GM23338 (cell line): ENCODE measurements at regions not wholly inside any gene's neighbourhood (a gene's known extent, or its start where the extent isn't known, plus 50 kb on each side); places are given as distances from the start of the nearest gene placed in this dataset.

Source experiments
- ATAC-seq: fragments of 200-7000 bp; cut with Tn5 transposase; 3 replicates; pipeline ENCODE4 v1.9.1; 2020
- DNase-seq: peaks from one replicate; pipeline ENCODE4 v3.0.0-alpha.2; 2015; ENCODE audit warnings: low spot score
- H2AFZ ChIP-seq: fragments of 200-600 bp; sonication (generic); 2 replicates; pipeline ENCODE4 v1.8.0; 2016; ENCODE audit warnings: antibody characterized with exemption, mild to moderate bottlenecking, moderate library complexity
- H3F3A ChIP-seq: fragments of 200-600 bp; sonication (generic); replicated peaks from 2 replicates; pipeline ENCODE4 v1.8.0; 2017; ENCODE audit warnings: antibody characterized with exemption, mixed run types, low read depth
- H3K27ac ChIP-seq: fragments of 200-600 bp; sonication (generic); 2 replicates; pipeline ENCODE4 v1.6.1; 2016; ENCODE audit warnings: low read depth
- H3K27me3 ChIP-seq: fragments of 200-600 bp; sonication (generic); 2 replicates; pipeline ENCODE4 v1.8.0; 2016; ENCODE audit warnings: mild to moderate bottlenecking, mixed run types, moderate library complexity; ENCODE audit not compliant: insufficient read depth
- H3K36me3 ChIP-seq: fragments of 200-600 bp; sonication (generic); 2 replicates; pipeline ENCODE4 v1.8.0; 2016; ENCODE audit warnings: mild to moderate bottlenecking; ENCODE audit not compliant: insufficient read depth
- H3K4me1 ChIP-seq: fragments of 200-600 bp; sonication (generic); 2 replicates; pipeline ENCODE4 v1.8.0; 2016; ENCODE audit warnings: mild to moderate bottlenecking, moderate library complexity; ENCODE audit not compliant: insufficient read depth
- H3K4me2 ChIP-seq: fragments of 200-600 bp; sonication (generic); 2 replicates; pipeline ENCODE4 v1.7.1; 2017; ENCODE audit warnings: mixed run types
- H3K4me3 ChIP-seq: fragments of 200-600 bp; sonication (generic); 2 replicates; pipeline ENCODE4 v1.6.1; 2016; ENCODE audit warnings: mixed run types
- H3K79me2 ChIP-seq: fragments of 200-600 bp; sonication (generic); replicated peaks from 2 replicates; pipeline ENCODE4 v1.8.0; 2017; ENCODE audit warnings: mild to moderate bottlenecking; ENCODE audit not compliant: insufficient read depth
- H3K9me2 ChIP-seq: fragments of 200-600 bp; sonication (generic); 2 replicates; pipeline ENCODE4 v1.8.0; 2017; ENCODE audit not compliant: insufficient read depth
- H4K20me1 ChIP-seq: fragments of 200-600 bp; sonication (generic); replicated peaks from 2 replicates; pipeline ENCODE4 v1.8.0; 2017; ENCODE audit warnings: mild to moderate bottlenecking; ENCODE audit not compliant: insufficient read depth
- H3K27ac Mint-ChIP-seq: 2 replicates; pipeline ENCODE4 v1.8.0; 2020; ENCODE audit warnings: inconsistent platforms, mild to moderate bottlenecking, moderate library complexity, mixed read lengths
- H3K27me3 Mint-ChIP-seq: 3 replicates; pipeline ENCODE4 v1.8.0; 2022; ENCODE audit warnings: low read depth, mild to moderate bottlenecking, moderate library complexity, mixed read lengths, inconsistent platforms; ENCODE audit not compliant: insufficient read depth, poor library complexity
- H3K36me3 Mint-ChIP-seq: 3 replicates; pipeline ENCODE4 v1.8.0; 2021; ENCODE audit warnings: low read depth, mild to moderate bottlenecking, inconsistent platforms, moderate library complexity, mixed read lengths
- H3K4me1 Mint-ChIP-seq: 3 replicates; pipeline ENCODE4 v1.8.0; 2020; ENCODE audit warnings: mild to moderate bottlenecking, inconsistent platforms, mixed read lengths
- H3K4me3 Mint-ChIP-seq: 3 replicates; pipeline ENCODE4 v1.8.0; 2021; ENCODE audit warnings: moderate library complexity, mild to moderate bottlenecking, inconsistent platforms, mixed read lengths
- H3K9me3 Mint-ChIP-seq: 3 replicates; pipeline ENCODE4 v1.8.0; 2020; ENCODE audit warnings: moderate library complexity, mild to moderate bottlenecking, inconsistent platforms, mixed read lengths
- CREB1 ChIP-seq: fragments of 250-450 bp; sonication (Bioruptor Pico); IDR thresholded peaks from 2 replicates; pipeline ENCODE4 v1.5.0; 2020; ENCODE audit warnings: low read depth, mild to moderate bottlenecking, moderate library complexity
- EZH2 ChIP-seq: fragments of 200-600 bp; sonication (generic); IDR thresholded peaks from one replicate; pipeline ENCODE4 v1.8.0; 2017; ENCODE audit warnings: antibody characterized with exemption, mild to moderate bottlenecking, low read depth; ENCODE audit not compliant: unreplicated experiment
- EZH2phosphoT487 ChIP-seq: fragments of 200-600 bp; sonication (generic); IDR thresholded peaks from one replicate; pipeline ENCODE4 v1.8.1; 2018; ENCODE audit warnings: antibody characterized with exemption; ENCODE audit not compliant: unreplicated experiment
- JUNB ChIP-seq: IDR thresholded peaks from one replicate; pipeline ENCODE4 v1.6.1; 2016; ENCODE audit warnings: antibody characterized with exemption; ENCODE audit not compliant: unreplicated experiment
- NANOG ChIP-seq: IDR thresholded peaks from 2 replicates; pipeline ENCODE4 v1.6.1; 2016; ENCODE audit warnings: antibody characterized with exemption, borderline replicate concordance
- POLR2AphosphoS5 ChIP-seq: IDR thresholded peaks from 2 replicates; pipeline ENCODE4 v1.6.1; 2016; ENCODE audit warnings: antibody characterized with exemption, low read depth
- STAT1 ChIP-seq: IDR thresholded peaks from one replicate; pipeline ENCODE4 v1.6.1; 2016; ENCODE audit warnings: antibody characterized with exemption; ENCODE audit not compliant: unreplicated experiment
- ZNF114 ChIP-seq: fragments of 250-450 bp; sonication (Bioruptor Pico); IDR thresholded peaks from 2 replicates; pipeline ENCODE4 v1.5.0; 2020; ENCODE audit warnings: mild to moderate bottlenecking, moderate library complexity
- ZNF331 ChIP-seq: fragments of 250-450 bp; sonication (Bioruptor Pico); IDR thresholded peaks from 2 replicates; pipeline ENCODE4 v1.5.0; 2020; ENCODE audit warnings: low read depth, mild to moderate bottlenecking, moderate library complexity
- TF ChIP-seq, protein P1 (sequence below): fragments of 250-450 bp; sonication (Bioruptor Pico); IDR thresholded peaks from 2 replicates; pipeline ENCODE4 v1.5.0; 2020; ENCODE audit warnings: mild to moderate bottlenecking, moderate library complexity
- TF ChIP-seq, protein P2 (sequence below): IDR thresholded peaks from 2 replicates; pipeline ENCODE4 v1.6.1; 2016; ENCODE audit warnings: antibody characterized with exemption
- TF ChIP-seq, protein P3 (sequence below): IDR thresholded peaks from one replicate; pipeline ENCODE4 v1.6.1; 2018; ENCODE audit warnings: antibody characterized with exemption; ENCODE audit not compliant: unreplicated experiment
- TF ChIP-seq, protein P4 (sequence below), 2 experiments: fragments of 200-600 bp in 1 of 2; sonication (generic) in 1 of 2; conservative IDR thresholded peaks; 2 replicates each; pipeline versions ENCODE4 v1.5.1 to v1.6.1; 2016 to 2017; ENCODE audit warnings: antibody characterized with exemption in 2 of 2, low read depth in 2 of 2, mild to moderate bottlenecking in 2 of 2, moderate library complexity in 1 of 2

DNA sequence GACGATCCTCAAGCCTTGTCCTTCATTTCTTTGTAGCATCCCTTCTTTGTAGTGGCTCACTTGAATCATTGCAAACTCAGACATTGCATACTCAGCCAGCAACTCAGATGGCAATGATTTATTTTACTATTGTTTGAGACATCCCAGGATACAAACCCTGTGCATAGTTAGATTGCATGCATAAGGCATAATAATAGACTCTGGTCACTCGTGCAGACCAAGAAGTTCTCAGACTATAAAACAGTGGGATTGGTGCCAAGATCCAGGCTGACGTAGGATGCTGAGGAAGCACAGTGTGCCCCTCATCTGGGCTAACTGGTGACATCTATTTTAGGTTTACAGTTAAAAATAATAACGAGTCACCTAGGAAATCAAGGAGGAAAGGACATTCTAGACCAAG is 142.3 kb downstream of the PMP22 start:
- Histone ChIP-seq H3K79me2 (no peaks in the 10 kb centered on the region), H3F3A (no peaks in the 10 kb centered on the region), H4K20me1 (no peaks in the 10 kb centered on the region), H2AFZ (no peak overlapping the region), H3K27ac (no peak overlapping the region), H3K4me1 (0 out of 2 replicates have a peak, but pooled peaks cover 4% of the 10 kb centered on the region), H3K36me3 (no peaks in the 10 kb centered on the region), H3K4me3 (no peak overlapping the region), H3K9me2 (peaks cover 12% of the 10 kb centered on the region), H3K4me2 (no peak overlapping the region), H3K27me3 (no peaks in the 10 kb centered on the region)
- Mint-ChIP-seq H3K27me3 (peaks cover 4% of the 10 kb centered on the region), H3K27ac (no peak overlapping the region), H3K4me3 (no peak overlapping the region), H3K4me1 (peaks cover 3% of the 10 kb centered on the region; the same call in 2 of the 3 replicates), H3K9me3 (peaks cover 7% of the 10 kb centered on the region; the same call in 1 of the 3 replicates), H3K36me3 (peaks cover 7% of the 10 kb centered on the region; the same call in 2 of the 3 replicates)
- TF ChIP-seq, protein P1, sequence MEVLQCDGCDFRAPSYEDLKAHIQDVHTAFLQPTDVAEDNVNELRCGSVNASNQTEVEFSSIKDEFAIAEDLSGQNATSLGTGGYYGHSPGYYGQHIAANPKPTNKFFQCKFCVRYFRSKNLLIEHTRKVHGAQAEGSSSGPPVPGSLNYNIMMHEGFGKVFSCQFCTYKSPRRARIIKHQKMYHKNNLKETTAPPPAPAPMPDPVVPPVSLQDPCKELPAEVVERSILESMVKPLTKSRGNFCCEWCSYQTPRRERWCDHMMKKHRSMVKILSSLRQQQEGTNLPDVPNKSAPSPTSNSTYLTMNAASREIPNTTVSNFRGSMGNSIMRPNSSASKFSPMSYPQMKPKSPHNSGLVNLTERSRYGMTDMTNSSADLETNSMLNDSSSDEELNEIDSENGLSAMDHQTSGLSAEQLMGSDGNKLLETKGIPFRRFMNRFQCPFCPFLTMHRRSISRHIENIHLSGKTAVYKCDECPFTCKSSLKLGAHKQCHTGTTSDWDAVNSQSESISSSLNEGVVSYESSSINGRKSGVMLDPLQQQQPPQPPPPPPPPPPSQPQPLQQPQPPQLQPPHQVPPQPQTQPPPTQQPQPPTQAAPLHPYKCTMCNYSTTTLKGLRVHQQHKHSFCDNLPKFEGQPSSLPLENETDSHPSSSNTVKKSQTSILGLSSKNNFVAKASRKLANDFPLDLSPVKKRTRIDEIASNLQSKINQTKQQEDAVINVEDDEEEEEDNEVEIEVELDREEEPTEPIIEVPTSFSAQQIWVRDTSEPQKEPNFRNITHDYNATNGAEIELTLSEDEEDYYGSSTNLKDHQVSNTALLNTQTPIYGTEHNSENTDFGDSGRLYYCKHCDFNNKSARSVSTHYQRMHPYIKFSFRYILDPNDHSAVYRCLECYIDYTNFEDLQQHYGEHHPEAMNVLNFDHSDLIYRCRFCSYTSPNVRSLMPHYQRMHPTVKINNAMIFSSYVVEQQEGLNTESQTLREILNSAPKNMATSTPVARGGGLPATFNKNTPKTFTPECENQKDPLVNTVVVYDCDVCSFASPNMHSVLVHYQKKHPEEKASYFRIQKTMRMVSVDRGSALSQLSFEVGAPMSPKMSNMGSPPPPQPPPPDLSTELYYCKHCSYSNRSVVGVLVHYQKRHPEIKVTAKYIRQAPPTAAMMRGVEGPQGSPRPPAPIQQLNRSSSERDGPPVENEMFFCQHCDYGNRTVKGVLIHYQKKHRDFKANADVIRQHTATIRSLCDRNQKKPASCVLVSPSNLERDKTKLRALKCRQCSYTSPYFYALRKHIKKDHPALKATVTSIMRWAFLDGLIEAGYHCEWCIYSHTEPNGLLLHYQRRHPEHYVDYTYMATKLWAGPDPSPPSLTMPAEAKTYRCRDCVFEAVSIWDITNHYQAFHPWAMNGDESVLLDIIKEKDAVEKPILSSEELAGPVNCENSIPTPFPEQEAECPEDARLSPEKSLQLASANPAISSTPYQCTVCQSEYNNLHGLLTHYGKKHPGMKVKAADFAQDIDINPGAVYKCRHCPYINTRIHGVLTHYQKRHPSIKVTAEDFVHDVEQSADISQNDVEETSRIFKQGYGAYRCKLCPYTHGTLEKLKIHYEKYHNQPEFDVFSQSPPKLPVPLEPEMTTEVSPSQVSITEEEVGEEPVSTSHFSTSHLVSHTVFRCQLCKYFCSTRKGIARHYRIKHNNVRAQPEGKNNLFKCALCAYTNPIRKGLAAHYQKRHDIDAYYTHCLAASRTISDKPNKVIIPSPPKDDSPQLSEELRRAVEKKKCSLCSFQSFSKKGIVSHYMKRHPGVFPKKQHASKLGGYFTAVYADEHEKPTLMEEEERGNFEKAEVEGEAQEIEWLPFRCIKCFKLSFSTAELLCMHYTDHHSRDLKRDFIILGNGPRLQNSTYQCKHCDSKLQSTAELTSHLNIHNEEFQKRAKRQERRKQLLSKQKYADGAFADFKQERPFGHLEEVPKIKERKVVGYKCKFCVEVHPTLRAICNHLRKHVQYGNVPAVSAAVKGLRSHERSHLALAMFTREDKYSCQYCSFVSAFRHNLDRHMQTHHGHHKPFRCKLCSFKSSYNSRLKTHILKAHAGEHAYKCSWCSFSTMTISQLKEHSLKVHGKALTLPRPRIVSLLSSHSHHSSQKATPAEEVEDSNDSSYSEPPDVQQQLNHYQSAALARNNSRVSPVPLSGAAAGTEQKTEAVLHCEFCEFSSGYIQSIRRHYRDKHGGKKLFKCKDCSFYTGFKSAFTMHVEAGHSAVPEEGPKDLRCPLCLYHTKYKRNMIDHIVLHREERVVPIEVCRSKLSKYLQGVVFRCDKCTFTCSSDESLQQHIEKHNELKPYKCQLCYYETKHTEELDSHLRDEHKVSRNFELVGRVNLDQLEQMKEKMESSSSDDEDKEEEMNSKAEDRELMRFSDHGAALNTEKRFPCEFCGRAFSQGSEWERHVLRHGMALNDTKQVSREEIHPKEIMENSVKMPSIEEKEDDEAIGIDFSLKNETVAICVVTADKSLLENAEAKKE, result no peak
- TF ChIP-seq NANOG (no peak), EZH2 (no peak), ZNF114 (CRISPR knock-in tag) (no peak), CREB1 (CRISPR knock-in tag) (no peak), JUNB (no peak), ZNF331 (CRISPR knock-in tag) (no peak), EZH2phosphoT487 (no peak), STAT1 (no peak), POLR2AphosphoS5 (no peak)
- TF ChIP-seq, protein P2, sequence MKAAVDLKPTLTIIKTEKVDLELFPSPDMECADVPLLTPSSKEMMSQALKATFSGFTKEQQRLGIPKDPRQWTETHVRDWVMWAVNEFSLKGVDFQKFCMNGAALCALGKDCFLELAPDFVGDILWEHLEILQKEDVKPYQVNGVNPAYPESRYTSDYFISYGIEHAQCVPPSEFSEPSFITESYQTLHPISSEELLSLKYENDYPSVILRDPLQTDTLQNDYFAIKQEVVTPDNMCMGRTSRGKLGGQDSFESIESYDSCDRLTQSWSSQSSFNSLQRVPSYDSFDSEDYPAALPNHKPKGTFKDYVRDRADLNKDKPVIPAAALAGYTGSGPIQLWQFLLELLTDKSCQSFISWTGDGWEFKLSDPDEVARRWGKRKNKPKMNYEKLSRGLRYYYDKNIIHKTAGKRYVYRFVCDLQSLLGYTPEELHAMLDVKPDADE, result no peak
- TF ChIP-seq, protein P3, sequence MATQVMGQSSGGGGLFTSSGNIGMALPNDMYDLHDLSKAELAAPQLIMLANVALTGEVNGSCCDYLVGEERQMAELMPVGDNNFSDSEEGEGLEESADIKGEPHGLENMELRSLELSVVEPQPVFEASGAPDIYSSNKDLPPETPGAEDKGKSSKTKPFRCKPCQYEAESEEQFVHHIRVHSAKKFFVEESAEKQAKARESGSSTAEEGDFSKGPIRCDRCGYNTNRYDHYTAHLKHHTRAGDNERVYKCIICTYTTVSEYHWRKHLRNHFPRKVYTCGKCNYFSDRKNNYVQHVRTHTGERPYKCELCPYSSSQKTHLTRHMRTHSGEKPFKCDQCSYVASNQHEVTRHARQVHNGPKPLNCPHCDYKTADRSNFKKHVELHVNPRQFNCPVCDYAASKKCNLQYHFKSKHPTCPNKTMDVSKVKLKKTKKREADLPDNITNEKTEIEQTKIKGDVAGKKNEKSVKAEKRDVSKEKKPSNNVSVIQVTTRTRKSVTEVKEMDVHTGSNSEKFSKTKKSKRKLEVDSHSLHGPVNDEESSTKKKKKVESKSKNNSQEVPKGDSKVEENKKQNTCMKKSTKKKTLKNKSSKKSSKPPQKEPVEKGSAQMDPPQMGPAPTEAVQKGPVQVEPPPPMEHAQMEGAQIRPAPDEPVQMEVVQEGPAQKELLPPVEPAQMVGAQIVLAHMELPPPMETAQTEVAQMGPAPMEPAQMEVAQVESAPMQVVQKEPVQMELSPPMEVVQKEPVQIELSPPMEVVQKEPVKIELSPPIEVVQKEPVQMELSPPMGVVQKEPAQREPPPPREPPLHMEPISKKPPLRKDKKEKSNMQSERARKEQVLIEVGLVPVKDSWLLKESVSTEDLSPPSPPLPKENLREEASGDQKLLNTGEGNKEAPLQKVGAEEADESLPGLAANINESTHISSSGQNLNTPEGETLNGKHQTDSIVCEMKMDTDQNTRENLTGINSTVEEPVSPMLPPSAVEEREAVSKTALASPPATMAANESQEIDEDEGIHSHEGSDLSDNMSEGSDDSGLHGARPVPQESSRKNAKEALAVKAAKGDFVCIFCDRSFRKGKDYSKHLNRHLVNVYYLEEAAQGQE, result no peak
- TF ChIP-seq, protein P4, sequence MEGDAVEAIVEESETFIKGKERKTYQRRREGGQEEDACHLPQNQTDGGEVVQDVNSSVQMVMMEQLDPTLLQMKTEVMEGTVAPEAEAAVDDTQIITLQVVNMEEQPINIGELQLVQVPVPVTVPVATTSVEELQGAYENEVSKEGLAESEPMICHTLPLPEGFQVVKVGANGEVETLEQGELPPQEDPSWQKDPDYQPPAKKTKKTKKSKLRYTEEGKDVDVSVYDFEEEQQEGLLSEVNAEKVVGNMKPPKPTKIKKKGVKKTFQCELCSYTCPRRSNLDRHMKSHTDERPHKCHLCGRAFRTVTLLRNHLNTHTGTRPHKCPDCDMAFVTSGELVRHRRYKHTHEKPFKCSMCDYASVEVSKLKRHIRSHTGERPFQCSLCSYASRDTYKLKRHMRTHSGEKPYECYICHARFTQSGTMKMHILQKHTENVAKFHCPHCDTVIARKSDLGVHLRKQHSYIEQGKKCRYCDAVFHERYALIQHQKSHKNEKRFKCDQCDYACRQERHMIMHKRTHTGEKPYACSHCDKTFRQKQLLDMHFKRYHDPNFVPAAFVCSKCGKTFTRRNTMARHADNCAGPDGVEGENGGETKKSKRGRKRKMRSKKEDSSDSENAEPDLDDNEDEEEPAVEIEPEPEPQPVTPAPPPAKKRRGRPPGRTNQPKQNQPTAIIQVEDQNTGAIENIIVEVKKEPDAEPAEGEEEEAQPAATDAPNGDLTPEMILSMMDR (conservative IDR thresholded peaks at IDR 0.05; ENCODE audit: low read depth in 2 of 2), result no peak
- ATAC-seq (no peak), DNase-seq (no peak)
